ENCODE measurements at regions not wholly inside any gene's neighbourhood (a gene's known extent, or its start where the extent isn't known, plus 50 kb on each side); places are given as distances from the start of the nearest gene placed in this dataset.

GRCh38 chr15:70602834-70603560, 160.4 kb downstream of the UACA start:
- Histone ChIP-seq H3K4me3 (no peak overlapping the region), H3K4me1 (ENCODE audit: control insufficient read depth in 1 of 2, low read depth in 2 of 2) (peaks cover 10 to 24% of the 10 kb centered on the region in 2 donors), H3K27me3 (replicated peaks; ENCODE audit: insufficient read depth) (no peaks in the 10 kb centered on the region), H3K9me3 (no peaks in the 10 kb centered on the region), H3K36me3 (no peaks in the 10 kb centered on the region), H3K27ac (no peak overlapping the region)
- no peak for DNase-seq (ENCODE audit: low spot score)
- no peak for ATAC-seq (ENCODE audit: insufficient number of reproducible peaks, low FRiP score, low read depth)
- no peak for TF ChIP-seq CTCF (IDR thresholded peaks at IDR 0.05)

GRCh38 chr15:70602281-70602680, 161.1 kb downstream of the UACA start:
- H3K9me3 ChIP-seq: no peaks in the 10 kb centered on the region
- no peaks in the 10 kb centered on the region for H3K27me3 ChIP-seq (replicated peaks; ENCODE audit: insufficient read depth)
- no peak for DNase-seq (ENCODE audit: low spot score)
- peaks cover 10 to 24% of the 10 kb centered on the region in 2 donors for H3K4me1 ChIP-seq (ENCODE audit: control insufficient read depth in 1 of 2, low read depth in 2 of 2)
- no peak overlapping the region for H3K4me3 ChIP-seq
- ATAC-seq (ENCODE audit: insufficient number of reproducible peaks, low FRiP score, low read depth): no peak
- TF ChIP-seq CTCF (IDR thresholded peaks at IDR 0.05): no peak
- no peak overlapping the region for H3K27ac ChIP-seq
- no peaks in the 10 kb centered on the region for H3K36me3 ChIP-seq

GRCh38 chr15:70597945-70598344, 165.4 kb downstream of the UACA start:
- H3K9me3 ChIP-seq: peaks cover 4% of the 10 kb centered on the region
- DNase-seq (ENCODE audit: low spot score): no peak
- no peak for TF ChIP-seq CTCF (IDR thresholded peaks at IDR 0.05)
- ATAC-seq (ENCODE audit: insufficient number of reproducible peaks, low FRiP score, low read depth): no peak
- no peak overlapping the region for H3K4me3 ChIP-seq
- H3K36me3 ChIP-seq: no peaks in the 10 kb centered on the region
- H3K4me1 ChIP-seq (ENCODE audit: control insufficient read depth in 1 of 2, low read depth in 2 of 2): no peaks in the 10 kb centered on the region
- no peak overlapping the region for H3K27ac ChIP-seq
- no peaks in the 10 kb centered on the region for H3K27me3 ChIP-seq (replicated peaks; ENCODE audit: insufficient read depth)

GRCh38 chr15:70597056-70597603, 166.2 kb downstream of the UACA start:
- Histone ChIP-seq H3K9me3 (peaks cover 4% of the 10 kb centered on the region), H3K27ac (no peak overlapping the region), H3K36me3 (no peaks in the 10 kb centered on the region), H3K27me3 (replicated peaks; ENCODE audit: insufficient read depth) (no peaks in the 10 kb centered on the region), H3K4me3 (no peak overlapping the region), H3K4me1 (ENCODE audit: control insufficient read depth in 1 of 2, low read depth in 2 of 2) (no peaks in the 10 kb centered on the region)
- DNase-seq (ENCODE audit: low spot score) (no peak), ATAC-seq (ENCODE audit: insufficient number of reproducible peaks, low FRiP score, low read depth) (no peak)
- no peak for TF ChIP-seq CTCF (IDR thresholded peaks at IDR 0.05)

GRCh38 chr15:70596354-70597055, 166.9 kb downstream of the UACA start:
- ATAC-seq (ENCODE audit: insufficient number of reproducible peaks, low FRiP score, low read depth) (no peak), DNase-seq (ENCODE audit: low spot score) (no peak)
- Histone ChIP-seq H3K27me3 (replicated peaks; ENCODE audit: insufficient read depth) (no peaks in the 10 kb centered on the region), H3K4me3 (no peak overlapping the region), H3K9me3 (peaks cover 4% of the 10 kb centered on the region), H3K4me1 (ENCODE audit: control insufficient read depth in 1 of 2, low read depth in 2 of 2) (no peaks in the 10 kb centered on the region), H3K27ac (no peak overlapping the region), H3K36me3 (no peaks in the 10 kb centered on the region)
- TF ChIP-seq CTCF (IDR thresholded peaks at IDR 0.05): no peak
